ENCODE measurements at regions not wholly inside any gene's neighbourhood (a gene's known extent, or its start where the extent isn't known, plus 50 kb on each side); places are given as distances from the start of the nearest gene placed in this dataset.

DNA sequence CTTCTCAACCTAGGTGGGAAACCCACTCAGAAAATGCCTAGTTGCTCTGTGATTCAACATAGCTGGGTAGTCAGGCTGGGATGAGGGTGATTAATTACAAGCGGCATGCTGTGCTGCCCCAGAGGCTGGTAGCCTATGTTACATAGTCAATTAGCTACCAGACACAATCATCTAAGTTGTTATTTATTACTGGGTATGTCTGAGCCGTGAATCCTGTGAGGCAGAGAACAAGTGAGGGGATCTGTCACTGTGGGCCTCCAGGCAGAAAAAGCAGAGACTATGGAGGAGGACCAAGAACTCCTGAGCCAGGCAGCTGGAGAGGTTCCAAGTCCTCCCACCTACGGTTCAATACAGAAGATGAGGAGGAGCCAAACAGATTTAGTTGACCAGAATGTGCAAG, 186.6 kb upstream of the BDNF start:
- no peaks in the 10 kb centered on the region for H3K27me3 Mint-ChIP-seq (ENCODE audit: low read depth in 3 of 3)
- peaks cover 0 to 7% of the 10 kb centered on the region in 2 donors for H3K4me1 ChIP-seq (ENCODE audit: control insufficient read depth in 1 of 2, insufficient read depth in 2 of 2, low read length in 2 of 2)
- intact Hi-C loops (cut with micrococcal nuclease): no loop called here
- no peaks in the 10 kb centered on the region for H3K36me3 ChIP-seq (replicated peaks in 1 of 2; ENCODE audit: control insufficient read depth in 1 of 2, insufficient read depth in 2 of 2, low read length in 2 of 2)
- H3K79me2 ChIP-seq (ENCODE audit: insufficient read depth, low read length): no peaks in the 10 kb centered on the region
- DNase-seq: no peak
- no peak overlapping the region for H3K9ac ChIP-seq (ENCODE audit: insufficient read depth, low read length, poor library complexity, severe bottlenecking)
- no CpG with 5 or more reads among the region's 3 CpGs for WGBS (ENCODE audit: insufficient coverage)
- no peak overlapping the region for H3K4me2 ChIP-seq (replicated peaks; ENCODE audit: extremely low read depth, low read length, poor library complexity, severe bottlenecking)
- H3K9me3 ChIP-seq (replicated peaks in 1 of 2; ENCODE audit: control insufficient read depth in 1 of 2, insufficient read depth in 1 of 2, low read length in 2 of 2): peaks cover 4 to 7% of the 10 kb centered on the region in 2 donors
- H3K4me3 ChIP-seq (replicated peaks in 1 of 3; ENCODE audit: low read depth in 2 of 3, low read length in 3 of 3): no peak overlapping the region
- H4K20me1 ChIP-seq (ENCODE audit: insufficient read depth, low read length): no peaks in the 10 kb centered on the region
- no peak overlapping the region for H3K27ac Mint-ChIP-seq
- H3K27ac ChIP-seq (ENCODE audit: low read depth in 1 of 2, low read length in 2 of 2): no peak overlapping the region
- H3K9me3 Mint-ChIP-seq: peaks cover 8 to 36% (median 14%) of the 10 kb centered on the region in 7 donors
- no peak overlapping the region for H2AFZ ChIP-seq (ENCODE audit: insufficient read depth, low read depth, low read length, poor library complexity, severe bottlenecking)
- H3K36me3 Mint-ChIP-seq: no peaks in the 10 kb centered on the region
- H3K4me1 Mint-ChIP-seq: peaks cover 10% of the 10 kb centered on the region
- H3K27me3 ChIP-seq (ENCODE audit: control insufficient read depth in 2 of 2, insufficient read depth in 2 of 2, low read length in 2 of 2): no peaks in the 10 kb centered on the region
- H3K4me3 Mint-ChIP-seq: no peak overlapping the region
- TF ChIP-seq, protein P1, sequence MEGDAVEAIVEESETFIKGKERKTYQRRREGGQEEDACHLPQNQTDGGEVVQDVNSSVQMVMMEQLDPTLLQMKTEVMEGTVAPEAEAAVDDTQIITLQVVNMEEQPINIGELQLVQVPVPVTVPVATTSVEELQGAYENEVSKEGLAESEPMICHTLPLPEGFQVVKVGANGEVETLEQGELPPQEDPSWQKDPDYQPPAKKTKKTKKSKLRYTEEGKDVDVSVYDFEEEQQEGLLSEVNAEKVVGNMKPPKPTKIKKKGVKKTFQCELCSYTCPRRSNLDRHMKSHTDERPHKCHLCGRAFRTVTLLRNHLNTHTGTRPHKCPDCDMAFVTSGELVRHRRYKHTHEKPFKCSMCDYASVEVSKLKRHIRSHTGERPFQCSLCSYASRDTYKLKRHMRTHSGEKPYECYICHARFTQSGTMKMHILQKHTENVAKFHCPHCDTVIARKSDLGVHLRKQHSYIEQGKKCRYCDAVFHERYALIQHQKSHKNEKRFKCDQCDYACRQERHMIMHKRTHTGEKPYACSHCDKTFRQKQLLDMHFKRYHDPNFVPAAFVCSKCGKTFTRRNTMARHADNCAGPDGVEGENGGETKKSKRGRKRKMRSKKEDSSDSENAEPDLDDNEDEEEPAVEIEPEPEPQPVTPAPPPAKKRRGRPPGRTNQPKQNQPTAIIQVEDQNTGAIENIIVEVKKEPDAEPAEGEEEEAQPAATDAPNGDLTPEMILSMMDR (IDR thresholded peaks at IDR 0.05): no peak

- no peak overlapping the region for H3K4me3 ChIP-seq (replicated peaks in 1 of 3; ENCODE audit: low read depth in 2 of 3, low read length in 3 of 3)
- H3K27ac ChIP-seq (ENCODE audit: low read depth in 1 of 2, low read length in 2 of 2): no peak overlapping the region
- peaks cover 10% of the 10 kb centered on the region for H3K4me1 Mint-ChIP-seq
- intact Hi-C loops (cut with micrococcal nuclease): no loop called here
- H3K9me3 Mint-ChIP-seq: peaks cover 5 to 26% (median 7%) of the 10 kb centered on the region in 7 donors
- TF ChIP-seq, protein P1 (IDR thresholded peaks at IDR 0.05): no peak
- WGBS (ENCODE audit: insufficient coverage): 100% methylated on average over 2 of the region's 4 CpGs
- no peak overlapping the region for H3K9ac ChIP-seq (ENCODE audit: insufficient read depth, low read length, poor library complexity, severe bottlenecking)
- H3K4me2 ChIP-seq (replicated peaks; ENCODE audit: extremely low read depth, low read length, poor library complexity, severe bottlenecking): no peak overlapping the region
- no peaks in the 10 kb centered on the region for H3K27me3 ChIP-seq (ENCODE audit: control insufficient read depth in 2 of 2, insufficient read depth in 2 of 2, low read length in 2 of 2)
- H4K20me1 ChIP-seq (ENCODE audit: insufficient read depth, low read length): no peaks in the 10 kb centered on the region
- H3K9me3 ChIP-seq (replicated peaks in 1 of 2; ENCODE audit: control insufficient read depth in 1 of 2, insufficient read depth in 1 of 2, low read length in 2 of 2): peaks cover 4% of the 10 kb centered on the region in 2 donors
- no peaks in the 10 kb centered on the region for H3K36me3 Mint-ChIP-seq
- H3K36me3 ChIP-seq (replicated peaks in 1 of 2; ENCODE audit: control insufficient read depth in 1 of 2, insufficient read depth in 2 of 2, low read length in 2 of 2): no peaks in the 10 kb centered on the region
- H3K4me3 Mint-ChIP-seq: no peak overlapping the region
- H2AFZ ChIP-seq (ENCODE audit: insufficient read depth, low read depth, low read length, poor library complexity, severe bottlenecking): no peak overlapping the region
- DNase-seq: no peak
- H3K79me2 ChIP-seq (ENCODE audit: insufficient read depth, low read length): no peaks in the 10 kb centered on the region
- H3K27me3 Mint-ChIP-seq (ENCODE audit: low read depth in 3 of 3): peaks cover 0 to 2% (median 0%) of the 10 kb centered on the region in 3 donors
- H3K27ac Mint-ChIP-seq: no peak overlapping the region
- H3K4me1 ChIP-seq (ENCODE audit: control insufficient read depth in 1 of 2, insufficient read depth in 2 of 2, low read length in 2 of 2): peaks cover 0 to 7% of the 10 kb centered on the region in 2 donors
These were observed 181.9 kb upstream of the BDNF start for GRCh38 chr11:27882066-27882697.

All from CD14-positive monocyte (primary cell).